Activated CD8-positive, alpha-beta T cell treated with anti-CD3 and anti-CD28 coated beads, Interleukin-2, amount 10 ng/mL, durations not matched to agents 7 days and 5 days (primary cell): ENCODE measurements at regions not wholly inside any gene's neighbourhood (a gene's known extent, or its start where the extent isn't known, plus 50 kb on each side); places are given as distances from the start of the nearest gene placed in this dataset.

ENCODE experiments used
- ATAC-seq: fragments of 150-1000 bp; cut with Tn5 transposase; one replicate; pipeline ENCODE4 v1.10.0; 2021; ENCODE audit warnings: moderate library complexity
- CTCF ChIA-PET: fragments of 350-600 bp; sonication (Branson Sonifier 250); formaldehyde crosslinking; loops from one replicate; lab custom pipeline; 2021; ENCODE audit warnings: antibody characterized with exemption; lab: Charles Lee
- POLR2A ChIA-PET: fragments of 350-600 bp; sonication (Branson Sonifier 250); formaldehyde crosslinking; loops from one replicate; lab custom pipeline; 2021; ENCODE audit warnings: antibody characterized with exemption; lab: Charles Lee
- DNase-seq: peaks from one replicate; pipeline ENCODE4 v3.0.0-alpha.2; 2020
- H3K27ac Mint-ChIP-seq: one replicate; pipeline ENCODE4 v1.8.0; 2021; ENCODE audit warnings: mild to moderate bottlenecking, mixed read lengths
- H3K27me3 Mint-ChIP-seq: one replicate; pipeline ENCODE4 v1.8.0; 2021; ENCODE audit warnings: low read depth, mixed read lengths
- H3K36me3 Mint-ChIP-seq: one replicate; pipeline ENCODE4 v1.8.0; 2021; ENCODE audit warnings: low read depth, mixed read lengths
- H3K4me1 Mint-ChIP-seq: one replicate; pipeline ENCODE4 v1.8.0; 2021; ENCODE audit warnings: low read depth, mixed read lengths
- H3K4me3 Mint-ChIP-seq: one replicate; pipeline ENCODE4 v1.8.0; 2021; ENCODE audit warnings: mild to moderate bottlenecking, mixed read lengths
- H3K9me3 Mint-ChIP-seq: one replicate; pipeline ENCODE4 v1.8.0; 2022; ENCODE audit warnings: mixed read lengths; ENCODE audit not compliant: insufficient read depth

- Mint-ChIP-seq H3K27me3 (no peaks in the 10 kb centered on the region), H3K36me3 (no peaks in the 10 kb centered on the region), H3K27ac (no peak overlapping the region), H3K9me3 (no peaks in the 10 kb centered on the region), H3K4me1 (no peaks in the 10 kb centered on the region), H3K4me3 (no peak overlapping the region)
- POLR2A ChIA-PET = no interaction called here
- ATAC-seq (no peak), DNase-seq (no peak)
- CTCF ChIA-PET = no interaction called here
Observed at GRCh38 chr2:53188851-53189510, 578.6 kb upstream of the CHAC2 start.

- Mint-ChIP-seq H3K36me3 (no peaks in the 10 kb centered on the region), H3K27ac (no peak overlapping the region), H3K4me1 (no peaks in the 10 kb centered on the region), H3K9me3 (no peaks in the 10 kb centered on the region), H3K27me3 (no peaks in the 10 kb centered on the region), H3K4me3 (no peak overlapping the region)
- POLR2A ChIA-PET = no interaction called here
- CTCF ChIA-PET = no interaction called here
- DNase-seq (no peak), ATAC-seq (no peak)
Observed at GRCh38 chr2:53183581-53183980, 584.0 kb upstream of the CHAC2 start.

GRCh38 chr2:53182601-53183000, 585.0 kb upstream of the CHAC2 start:
- no peaks in the 10 kb centered on the region for H3K9me3 Mint-ChIP-seq
- POLR2A ChIA-PET = no interaction called here
- no peaks in the 10 kb centered on the region for H3K36me3 Mint-ChIP-seq
- CTCF ChIA-PET = no interaction called here
- ATAC-seq (no peak), DNase-seq (no peak)
- H3K4me1 Mint-ChIP-seq = no peaks in the 10 kb centered on the region
- no peak overlapping the region for H3K27ac Mint-ChIP-seq
- no peak overlapping the region for H3K4me3 Mint-ChIP-seq
- no peaks in the 10 kb centered on the region for H3K27me3 Mint-ChIP-seq

GRCh38 chr2:53181759-53182158, 585.8 kb upstream of the CHAC2 start:
- ATAC-seq (no peak), DNase-seq (no peak)
- no peak overlapping the region for H3K27ac Mint-ChIP-seq
- H3K4me3 Mint-ChIP-seq = no peak overlapping the region
- H3K27me3 Mint-ChIP-seq = no peaks in the 10 kb centered on the region
- POLR2A ChIA-PET = no interaction called here
- H3K4me1 Mint-ChIP-seq = no peaks in the 10 kb centered on the region
- no peaks in the 10 kb centered on the region for H3K9me3 Mint-ChIP-seq
- no peaks in the 10 kb centered on the region for H3K36me3 Mint-ChIP-seq
- CTCF ChIA-PET = no interaction called here

GRCh38 chr2:53177327-53177726, 590.3 kb upstream of the CHAC2 start:
- Mint-ChIP-seq H3K36me3 (no peaks in the 10 kb centered on the region), H3K27me3 (no peaks in the 10 kb centered on the region), H3K27ac (no peak overlapping the region), H3K4me3 (no peak overlapping the region), H3K4me1 (no peaks in the 10 kb centered on the region), H3K9me3 (no peaks in the 10 kb centered on the region)
- POLR2A ChIA-PET = no interaction called here
- no peak for DNase-seq
- CTCF ChIA-PET = no interaction called here
- no peak for ATAC-seq

GRCh38 chr2:53174539-53174938, 593.1 kb upstream of the CHAC2 start:
- Mint-ChIP-seq H3K4me3 (no peak overlapping the region), H3K9me3 (no peaks in the 10 kb centered on the region), H3K27me3 (no peaks in the 10 kb centered on the region), H3K36me3 (no peaks in the 10 kb centered on the region), H3K27ac (no peak overlapping the region), H3K4me1 (no peaks in the 10 kb centered on the region)
- DNase-seq (no peak), ATAC-seq (no peak)
- ChIA-PET CTCF (no interaction called here), POLR2A (no interaction called here)

- ChIA-PET POLR2A (no interaction called here), CTCF (no interaction called here)
- H3K9me3 Mint-ChIP-seq = no peaks in the 10 kb centered on the region
- H3K4me1 Mint-ChIP-seq = no peaks in the 10 kb centered on the region
- ATAC-seq = no peak
- no peak overlapping the region for H3K4me3 Mint-ChIP-seq
- DNase-seq = no peak
- no peaks in the 10 kb centered on the region for H3K27me3 Mint-ChIP-seq
- no peaks in the 10 kb centered on the region for H3K36me3 Mint-ChIP-seq
- H3K27ac Mint-ChIP-seq = no peak overlapping the region
Observed at GRCh38 chr2:53173698-53174455, 593.7 kb upstream of the CHAC2 start.

- H3K27me3 Mint-ChIP-seq = no peaks in the 10 kb centered on the region
- no peaks in the 10 kb centered on the region for H3K9me3 Mint-ChIP-seq
- H3K4me3 Mint-ChIP-seq = no peak overlapping the region
- no peak overlapping the region for H3K27ac Mint-ChIP-seq
- no peaks in the 10 kb centered on the region for H3K36me3 Mint-ChIP-seq
- no peak for ATAC-seq
- POLR2A ChIA-PET = no interaction called here
- no peak for DNase-seq
- CTCF ChIA-PET = no interaction called here
- H3K4me1 Mint-ChIP-seq = no peaks in the 10 kb centered on the region
Observed at GRCh38 chr2:53173091-53173490, 594.5 kb upstream of the CHAC2 start.

- no peak overlapping the region for H3K27ac Mint-ChIP-seq
- H3K4me3 Mint-ChIP-seq = no peak overlapping the region
- peaks cover 3% of the 10 kb centered on the region for H3K9me3 Mint-ChIP-seq
- ATAC-seq = no peak
- ChIA-PET CTCF (no interaction called here), POLR2A (no interaction called here)
- no peaks in the 10 kb centered on the region for H3K4me1 Mint-ChIP-seq
- no peak for DNase-seq
- no peaks in the 10 kb centered on the region for H3K36me3 Mint-ChIP-seq
- H3K27me3 Mint-ChIP-seq = no peaks in the 10 kb centered on the region
Observed at GRCh38 chr2:53170466-53170865, 597.1 kb upstream of the CHAC2 start.

- CTCF ChIA-PET = no interaction called here
Observed at GRCh38 chr2:53167227-53167626, 600.4 kb upstream of the CHAC2 start.

GRCh38 chr2:53150146-53150545, 617.5 kb upstream of the CHAC2 start:
- Mint-ChIP-seq H3K27me3 (no peaks in the 10 kb centered on the region), H3K9me3 (peaks cover 7% of the 10 kb centered on the region), H3K27ac (no peak overlapping the region), H3K4me1 (no peaks in the 10 kb centered on the region), H3K36me3 (no peaks in the 10 kb centered on the region), H3K4me3 (no peak overlapping the region)
- DNase-seq (no peak), ATAC-seq (no peak)
- ChIA-PET CTCF (no interaction called here), POLR2A (no interaction called here)

More at GRCh38 chr2:53167227-53167626, 600.4 kb upstream of the CHAC2 start:
- DNase-seq (no peak), ATAC-seq (no peak)
- H3K4me1 Mint-ChIP-seq = no peaks in the 10 kb centered on the region
- H3K9me3 Mint-ChIP-seq = peaks cover 3% of the 10 kb centered on the region
- no peaks in the 10 kb centered on the region for H3K27me3 Mint-ChIP-seq
- POLR2A ChIA-PET = no interaction called here
- no peaks in the 10 kb centered on the region for H3K36me3 Mint-ChIP-seq
- H3K27ac Mint-ChIP-seq = no peak overlapping the region
- H3K4me3 Mint-ChIP-seq = no peak overlapping the region

GRCh38 chr2:53148221-53148620, 619.4 kb upstream of the CHAC2 start:
- ChIA-PET POLR2A (no interaction called here), CTCF (no interaction called here)
- Mint-ChIP-seq H3K36me3 (no peaks in the 10 kb centered on the region), H3K4me3 (no peak overlapping the region), H3K27ac (no peak overlapping the region), H3K4me1 (no peaks in the 10 kb centered on the region), H3K9me3 (peaks cover 7% of the 10 kb centered on the region), H3K27me3 (no peaks in the 10 kb centered on the region)
- ATAC-seq (no peak), DNase-seq (no peak)
